HEK293T (cell line): ENCODE measurements at regions not wholly inside any gene's neighbourhood (a gene's known extent, or its start where the extent isn't known, plus 50 kb on each side); places are given as distances from the start of the nearest gene placed in this dataset.

Experiments
- CTCF ChIA-PET: fragments of 350-600 bp; formaldehyde crosslinking; extraction: SDS; loops from one replicate; lab custom pipeline; 2021; ENCODE audit warnings: antibody characterized with exemption, inconsistent platforms; lab: Yijun Ruan, JAX
- POLR2A ChIA-PET: fragments of 350-600 bp; formaldehyde crosslinking; extraction: SDS; loops from one replicate; lab custom pipeline; 2020; ENCODE audit warnings: antibody characterized with exemption, inconsistent platforms; lab: Yijun Ruan, JAX
- DNase-seq: peaks from one replicate; pipeline ENCODE4 v3.0.0; 2012; ENCODE audit warnings: mixed read lengths; ENCODE audit errors: extremely low spot score
- ARNT ChIP-seq: fragments of 450-650 bp; IDR thresholded peaks from 2 replicates; pipeline ENCODE4 v1.6.1; 2017; ENCODE audit warnings: mild to moderate bottlenecking
- BHLHE40 ChIP-seq: fragments of 450-650 bp; IDR thresholded peaks from 2 replicates; pipeline ENCODE4 v1.6.1; 2016; ENCODE audit warnings: mild to moderate bottlenecking, moderate library complexity, borderline replicate concordance
- CTBP1 ChIP-seq: fragments of 450-650 bp; IDR thresholded peaks from 2 replicates; pipeline ENCODE4 v1.6.1; 2016; ENCODE audit warnings: borderline replicate concordance
- ELF4 ChIP-seq: fragments of 450-650 bp; IDR thresholded peaks from 2 replicates; pipeline ENCODE4 v1.6.1; 2017; ENCODE audit warnings: antibody characterized with exemption
- FOXA1 ChIP-seq: fragments of 450-650 bp; IDR thresholded peaks from 2 replicates; pipeline ENCODE4 v1.6.1; 2016; ENCODE audit warnings: mild to moderate bottlenecking
- FOXK2 ChIP-seq: fragments of 450-650 bp; IDR thresholded peaks from 2 replicates; pipeline ENCODE4 v1.6.1; 2016; ENCODE audit warnings: mild to moderate bottlenecking
- FOXM1 ChIP-seq: fragments of 450-650 bp; IDR thresholded peaks from 2 replicates; pipeline ENCODE4 v1.6.1; 2017; ENCODE audit warnings: mild to moderate bottlenecking, borderline replicate concordance
- HDGF ChIP-seq: fragments of 450-650 bp; IDR thresholded peaks from 2 replicates; pipeline ENCODE4 v1.6.1; 2017; ENCODE audit warnings: antibody characterized with exemption, borderline replicate concordance
- L3MBTL2 ChIP-seq: fragments of 450-650 bp; conservative IDR thresholded peaks from 2 replicates; pipeline ENCODE4 v1.6.1; 2016; ENCODE audit warnings: mild to moderate bottlenecking
- LEF1 ChIP-seq: fragments of 450-650 bp; IDR thresholded peaks from 2 replicates; pipeline ENCODE4 v1.6.1; 2017; ENCODE audit warnings: mild to moderate bottlenecking, borderline replicate concordance
- NFRKB ChIP-seq: fragments of 450-650 bp; IDR thresholded peaks from 2 replicates; pipeline ENCODE4 v1.6.1; 2016; ENCODE audit warnings: mild to moderate bottlenecking, moderate library complexity
- SP1 ChIP-seq: fragments of 450-650 bp; IDR thresholded peaks from 2 replicates; pipeline ENCODE4 v1.6.1; 2017
- SUZ12 ChIP-seq: fragments of 450-650 bp; IDR thresholded peaks from 2 replicates; pipeline ENCODE4 v1.6.1; 2016; ENCODE audit warnings: mild to moderate bottlenecking
- TARDBP ChIP-seq: fragments of 450-650 bp; IDR thresholded peaks from 2 replicates; pipeline ENCODE4 v1.6.1; 2016
- ZNF384 ChIP-seq: fragments of 450-650 bp; IDR thresholded peaks from 2 replicates; pipeline ENCODE4 v1.6.1; 2016
- TF ChIP-seq, protein P1 (sequence below): fragments of 450-650 bp; IDR thresholded peaks from 2 replicates; pipeline ENCODE4 v1.6.1; 2016

DNA sequence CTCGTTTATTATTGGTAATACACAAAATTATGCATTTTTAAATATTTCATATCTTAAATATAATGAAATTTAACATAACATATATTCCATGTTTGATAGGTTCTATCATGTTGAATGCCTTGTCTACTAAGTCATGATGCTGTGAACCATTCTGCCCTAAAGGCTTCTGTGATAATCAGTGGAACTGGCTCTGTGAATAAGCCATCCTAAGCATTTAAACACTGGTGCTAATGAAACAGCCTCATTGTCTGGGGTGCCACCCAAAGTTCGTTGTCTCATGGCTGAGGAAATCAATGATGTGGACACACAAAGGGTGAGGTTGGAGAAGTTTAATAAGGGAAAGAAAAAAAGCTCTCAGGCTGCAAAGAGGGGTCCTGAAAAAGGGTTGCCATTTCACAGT, 264.7 kb upstream of the ZRANB2 start:
- ChIA-PET CTCF (no interaction called here), POLR2A (no interaction called here)
- TF ChIP-seq NFRKB (no peak), TARDBP (no peak), FOXK2 (no peak), FOXA1 (no peak), LEF1 (no peak), SUZ12 (no peak), ELF4 (no peak), L3MBTL2 (no peak), CTBP1 (no peak), ARNT (no peak), SP1 (no peak), HDGF (no peak), FOXM1 (no peak), BHLHE40 (no peak), ZNF384 (no peak)
- TF ChIP-seq, protein P1, sequence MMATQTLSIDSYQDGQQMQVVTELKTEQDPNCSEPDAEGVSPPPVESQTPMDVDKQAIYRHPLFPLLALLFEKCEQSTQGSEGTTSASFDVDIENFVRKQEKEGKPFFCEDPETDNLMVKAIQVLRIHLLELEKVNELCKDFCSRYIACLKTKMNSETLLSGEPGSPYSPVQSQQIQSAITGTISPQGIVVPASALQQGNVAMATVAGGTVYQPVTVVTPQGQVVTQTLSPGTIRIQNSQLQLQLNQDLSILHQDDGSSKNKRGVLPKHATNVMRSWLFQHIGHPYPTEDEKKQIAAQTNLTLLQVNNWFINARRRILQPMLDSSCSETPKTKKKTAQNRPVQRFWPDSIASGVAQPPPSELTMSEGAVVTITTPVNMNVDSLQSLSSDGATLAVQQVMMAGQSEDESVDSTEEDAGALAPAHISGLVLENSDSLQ: no peak
- DNase-seq: no peak

DNA sequence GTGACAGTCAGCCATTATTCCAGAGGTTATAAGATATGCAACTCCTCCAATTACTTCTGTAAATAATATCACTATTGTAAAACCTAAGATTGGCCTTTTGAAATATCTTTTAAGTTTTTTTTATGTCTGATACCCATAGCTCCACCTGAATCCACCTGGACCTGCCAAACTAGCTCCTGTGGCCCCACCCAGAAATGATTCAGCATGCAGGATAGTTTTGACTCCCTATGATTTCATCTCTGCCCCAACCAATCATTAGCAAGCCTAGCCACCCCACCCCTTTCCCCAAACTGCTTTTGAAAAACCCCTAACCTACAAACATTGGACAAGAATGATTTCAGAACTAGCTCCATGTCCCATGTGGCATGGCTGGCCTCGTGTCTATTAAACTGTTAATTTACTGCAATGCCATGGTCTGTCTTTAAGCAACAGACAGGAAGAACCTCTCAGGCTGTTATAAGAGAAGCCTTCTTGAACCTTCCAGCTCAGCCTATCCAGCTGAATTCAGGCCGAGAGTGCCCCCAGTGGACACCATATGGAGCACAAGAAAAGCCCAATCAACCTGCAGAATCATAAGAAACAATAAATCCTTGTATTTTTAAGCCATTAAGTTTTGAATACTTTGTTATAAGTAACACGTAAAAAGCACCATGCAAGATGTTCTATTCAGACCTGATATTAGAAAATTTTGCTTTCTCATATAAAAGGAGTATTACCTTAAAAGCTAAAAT, 263.0 kb upstream of the ZRANB2 start:
- CTCF ChIA-PET: interaction anchor here (0.7 kb wide), 1 partner anchor 8 kb away, joined by 3 read pairs; no protein-coding TSS in a partner anchor
- no peak for DNase-seq
- POLR2A ChIA-PET: no interaction called here
- TF ChIP-seq ELF4 (no peak), HDGF (no peak), CTBP1 (no peak), FOXA1 (no peak), SUZ12 (no peak), SP1 (no peak), FOXK2 (no peak), BHLHE40 (no peak), L3MBTL2 (no peak), LEF1 (no peak), TARDBP (no peak), FOXM1 (no peak), ZNF384 (no peak), ARNT (no peak), NFRKB (no peak)
- TF ChIP-seq, protein P1: no peak

DNA sequence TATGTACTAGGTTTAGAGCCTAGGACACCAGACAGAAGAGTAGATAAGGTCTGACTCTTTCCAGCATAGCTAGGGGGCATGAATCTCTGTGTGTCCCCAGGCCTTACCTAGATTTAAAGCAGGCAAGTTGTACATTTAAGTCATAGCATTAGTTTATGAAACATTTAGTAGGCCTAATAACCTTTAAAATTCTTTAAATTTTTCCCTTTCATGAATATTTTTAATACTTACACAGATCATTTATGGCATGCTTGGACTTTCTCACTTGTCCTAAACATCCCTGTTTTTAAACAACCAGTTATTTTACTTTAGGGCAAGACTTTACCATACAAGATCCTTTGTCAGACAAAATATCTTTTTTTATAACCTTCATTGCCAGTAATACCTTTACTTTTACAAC, 258.4 kb upstream of the ZRANB2 start:
- no peak for TF ChIP-seq BHLHE40
- no peak for TF ChIP-seq FOXA1
- no peak for TF ChIP-seq TARDBP
- TF ChIP-seq ELF4: no peak
- TF ChIP-seq ZNF384: no peak
- TF ChIP-seq SP1: no peak
- no peak for TF ChIP-seq HDGF
- no peak for TF ChIP-seq FOXM1
- TF ChIP-seq L3MBTL2: no peak
- no peak for TF ChIP-seq LEF1
- TF ChIP-seq NFRKB: no peak
- no peak for TF ChIP-seq SUZ12
- no peak for TF ChIP-seq FOXK2
- TF ChIP-seq, protein P1: no peak
- TF ChIP-seq CTBP1: no peak
- TF ChIP-seq ARNT: no peak
- DNase-seq: no peak
- ChIA-PET POLR2A (no interaction called here), CTCF (no interaction called here)

DNA sequence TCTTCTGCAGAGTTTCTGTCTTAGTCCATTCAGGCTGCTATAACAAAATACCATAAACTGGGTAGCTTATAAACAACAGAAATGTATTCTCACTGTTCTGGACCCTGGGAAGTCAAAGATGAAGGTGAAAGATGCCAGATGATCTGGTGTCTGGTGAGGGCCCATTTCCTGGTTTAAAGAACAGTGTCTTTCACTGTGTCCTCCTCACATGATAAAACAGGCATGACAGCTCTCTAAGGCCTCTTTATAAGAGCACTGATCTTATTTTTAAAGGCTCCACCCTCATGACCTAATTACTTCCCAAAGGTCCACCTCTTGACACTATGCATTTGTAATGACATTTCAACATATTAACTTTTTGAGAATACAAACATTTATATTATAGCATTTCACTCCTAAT, 250.2 kb upstream of the ZRANB2 start:
- no peak for TF ChIP-seq ZNF384
- TF ChIP-seq ELF4: no peak
- TF ChIP-seq FOXM1: no peak
- no peak for TF ChIP-seq NFRKB
- TF ChIP-seq, protein P1: no peak
- TF ChIP-seq SUZ12: no peak
- no peak for TF ChIP-seq FOXK2
- TF ChIP-seq FOXA1: no peak
- TF ChIP-seq SP1: no peak
- no peak for TF ChIP-seq L3MBTL2
- no peak for TF ChIP-seq LEF1
- no peak for TF ChIP-seq BHLHE40
- DNase-seq: no peak
- CTCF ChIA-PET: no interaction called here
- POLR2A ChIA-PET: no interaction called here

DNA sequence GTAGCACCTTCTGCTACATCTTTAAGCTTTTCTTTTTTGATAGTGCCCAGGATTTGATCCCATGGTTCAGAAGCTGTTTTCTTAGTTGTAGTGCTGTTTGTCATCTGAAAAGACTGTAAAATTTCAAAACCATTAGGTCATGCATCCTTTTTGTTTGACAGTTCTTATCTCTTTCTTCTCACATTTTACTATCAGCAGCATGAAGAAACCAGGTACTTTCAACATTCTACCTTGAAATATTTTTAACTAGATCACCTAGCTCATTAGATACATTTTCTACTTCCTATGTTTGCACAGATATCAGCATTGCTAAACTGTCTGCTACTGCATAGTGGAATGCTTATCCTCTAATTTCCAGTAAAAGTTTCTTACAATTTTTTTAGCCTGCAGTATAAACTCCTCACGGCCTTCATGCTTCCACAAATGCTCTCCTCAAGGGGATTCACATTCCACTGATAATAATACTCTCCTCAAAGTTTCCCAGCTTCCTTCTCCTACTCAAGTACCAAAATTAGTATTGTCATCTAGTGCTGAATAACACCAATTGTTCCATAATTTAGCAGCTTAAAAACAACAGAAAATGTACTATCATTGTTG, 243.9 kb upstream of the ZRANB2 start:
- ChIA-PET CTCF (no interaction called here), POLR2A (no interaction called here)
- TF ChIP-seq FOXK2 (no peak), ZNF384 (no peak), ARNT (no peak)
- DNase-seq: no peak
